ENCODE measurements at regions not wholly inside any gene's neighbourhood (a gene's known extent, or its start where the extent isn't known, plus 50 kb on each side); places are given as distances from the start of the nearest gene placed in this dataset.

GRCh38 chr2:238665919-238666318, 182.0 kb upstream of the TWIST2 start:
- TF ChIP-seq CTCF (IDR thresholded peaks at IDR 0.05), result no peak
- DNase-seq (ENCODE audit: low spot score), result peak; percentile 43
- no peak overlapping the region for H3K27ac ChIP-seq
- no peak overlapping the region for H3K4me3 ChIP-seq

GRCh38 chr2:238666543-238666942, 181.3 kb upstream of the TWIST2 start:
- H3K4me3 ChIP-seq, result no peak overlapping the region
- TF ChIP-seq CTCF (IDR thresholded peaks at IDR 0.05), result no peak
- no peak overlapping the region for H3K27ac ChIP-seq
- DNase-seq (ENCODE audit: low spot score), result no peak

- DNase-seq (ENCODE audit: low spot score), result peak; percentile 24
- no peak for TF ChIP-seq CTCF (IDR thresholded peaks at IDR 0.05)
- H3K27ac ChIP-seq, result no peak overlapping the region
- no peak overlapping the region for H3K4me3 ChIP-seq
Measured at GRCh38 chr2:238667008-238667407, 180.9 kb upstream of the TWIST2 start.

DNA sequence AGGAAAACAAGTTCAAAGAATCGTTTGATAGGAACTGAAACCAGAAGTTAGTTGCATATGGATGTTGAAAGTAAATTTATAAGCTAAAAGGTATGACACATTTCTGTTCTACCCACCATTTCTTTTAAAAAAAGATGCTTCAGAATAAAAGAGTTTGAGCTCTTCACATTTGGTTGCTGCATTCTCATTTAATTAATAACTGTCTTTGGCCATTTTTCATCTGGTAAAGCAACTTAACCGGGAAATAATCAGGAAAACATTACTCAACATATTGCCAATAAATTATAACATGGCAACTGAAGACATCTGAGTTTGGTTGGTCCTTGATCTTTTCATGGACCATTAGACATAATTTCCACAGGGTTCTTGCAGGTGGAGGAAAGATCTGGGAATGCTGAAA, 180.2 kb upstream of the TWIST2 start:
- no peak overlapping the region for H3K4me3 ChIP-seq
- H3K27ac ChIP-seq, result no peak overlapping the region
- no peak for TF ChIP-seq CTCF (IDR thresholded peaks at IDR 0.05)
- DNase-seq (ENCODE audit: low spot score), result no peak

GRCh38 chr2:238668426-238668825, 179.5 kb upstream of the TWIST2 start:
- H3K27ac ChIP-seq, result no peak overlapping the region
- TF ChIP-seq CTCF (IDR thresholded peaks at IDR 0.05), result no peak
- peak; percentile 24 for DNase-seq (ENCODE audit: low spot score)
- H3K4me3 ChIP-seq, result no peak overlapping the region

DNA sequence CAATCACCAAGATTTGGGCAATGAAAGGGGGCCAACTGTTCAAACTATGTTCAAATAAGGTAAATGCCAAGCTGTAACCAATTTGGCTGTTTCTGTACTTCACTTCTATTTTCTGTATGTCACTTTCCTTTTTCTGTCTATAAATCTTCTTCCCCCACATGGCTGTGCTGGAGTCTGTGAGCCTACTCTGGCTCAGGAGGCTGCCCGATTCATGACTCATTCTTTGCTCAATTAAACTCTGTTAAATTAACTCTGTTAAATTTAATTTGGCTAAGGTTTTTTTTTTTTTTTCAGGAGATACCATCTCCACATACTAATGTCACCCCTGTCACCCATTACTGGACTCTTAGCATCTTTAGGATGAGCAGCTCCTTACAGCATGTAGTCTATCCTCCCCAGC, 178.8 kb upstream of the TWIST2 start:
- no peak for DNase-seq (ENCODE audit: low spot score)
- Histone ChIP-seq H3K27ac (no peak overlapping the region), H3K4me3 (no peak overlapping the region)
- TF ChIP-seq CTCF (IDR thresholded peaks at IDR 0.05), result no peak

DNA sequence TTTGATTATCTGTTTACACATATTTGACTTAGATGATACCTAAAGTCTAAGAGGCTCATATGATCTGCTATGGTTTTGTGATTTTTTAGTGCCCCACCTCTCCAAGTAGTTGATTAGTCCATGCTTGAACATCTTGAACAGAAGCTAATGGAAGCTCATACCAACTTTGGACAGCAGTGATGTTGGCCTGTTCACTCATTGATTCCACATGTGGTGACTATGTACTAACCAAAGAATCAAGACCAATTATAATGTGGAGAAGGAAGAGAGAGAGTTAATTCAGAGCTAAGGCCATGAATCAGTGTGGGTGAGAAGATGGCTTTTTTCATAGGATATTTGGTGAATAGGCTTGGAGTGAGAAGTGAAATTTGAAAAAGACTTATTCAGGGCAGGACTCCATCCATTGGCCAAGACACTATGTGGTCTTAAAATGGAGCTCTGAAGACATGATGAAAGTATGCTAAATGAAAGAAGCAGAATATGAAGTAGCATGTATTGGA, 178.3 kb upstream of the TWIST2 start:
- TF ChIP-seq CTCF (IDR thresholded peaks at IDR 0.05), result no peak
- DNase-seq (ENCODE audit: low spot score), result no peak
- Histone ChIP-seq H3K27ac (no peak overlapping the region), H3K4me3 (no peak overlapping the region)

Measured in coronary artery (tissue), 2 donors.